RPMI7951 (cell line): ENCODE measurements at regions not wholly inside any gene's neighbourhood (a gene's known extent, or its start where the extent isn't known, plus 50 kb on each side); places are given as distances from the start of the nearest gene placed in this dataset.
A peak's percentile ranks its signal among the peaks of the same experiment; 100 is the strongest.

ENCODE experiments used
- DNase-seq: peaks from one replicate; pipeline ENCODE4 v3.0.0-alpha.2; 2012; ENCODE audit warnings: low read depth

- DNase-seq: no peak
Measured at GRCh38 chr17:36728030-36728991, 126.9 kb downstream of the MRM1 start.

- DNase-seq: no peak
Measured at GRCh38 chr17:36730095-36730808, 128.9 kb downstream of the MRM1 start.

GRCh38 chr17:36730857-36731490, 129.6 kb downstream of the MRM1 start:
- DNase-seq: no peak

- DNase-seq: no peak
Measured at GRCh38 chr17:36731811-36732210, 130.4 kb downstream of the MRM1 start.

GRCh38 chr17:36732351-36732750, 131.0 kb downstream of the MRM1 start:
- DNase-seq: no peak

- DNase-seq: no peak
Measured at GRCh38 chr17:36736201-36737156, 135.1 kb downstream of the MRM1 start.

- no peak for DNase-seq
Measured at GRCh38 chr17:36739208-36739607, 137.8 kb downstream of the MRM1 start.

GRCh38 chr17:36740157-36740556, 138.8 kb downstream of the MRM1 start:
- no peak for DNase-seq

- DNase-seq: no peak
Measured at GRCh38 chr17:36741019-36741902, 139.9 kb downstream of the MRM1 start.

- DNase-seq: no peak
Measured at GRCh38 chr17:36742267-36743000, 141.1 kb downstream of the MRM1 start.

GRCh38 chr17:36743130-36743529, 141.7 kb downstream of the MRM1 start:
- no peak for DNase-seq

- DNase-seq: no peak
Measured at GRCh38 chr17:36746381-36747053, 145.1 kb downstream of the MRM1 start.

GRCh38 chr17:36747861-36748260, 146.5 kb downstream of the MRM1 start:
- no peak for DNase-seq

GRCh38 chr17:36748272-36748671, 146.9 kb downstream of the MRM1 start:
- no peak for DNase-seq

- DNase-seq: no peak
Measured at GRCh38 chr17:36749493-36749892, 148.1 kb downstream of the MRM1 start.

- no peak for DNase-seq
Measured at GRCh38 chr17:36750316-36750885, 149.0 kb downstream of the MRM1 start.

GRCh38 chr17:36752096-36752888, 150.9 kb downstream of the MRM1 start:
- no peak for DNase-seq

- DNase-seq: peak; percentile 13
Measured at GRCh38 chr17:36755586-36755985, 154.2 kb downstream of the MRM1 start.
